CD4-positive, alpha-beta T cell treated with Interleukin-1 beta for 1 hour (primary cell): ENCODE measurements at regions not wholly inside any gene's neighbourhood (a gene's known extent, or its start where the extent isn't known, plus 50 kb on each side); places are given as distances from the start of the nearest gene placed in this dataset.

Experiments
- DNase-seq, 2 donors: peaks; one replicate each; pipeline ENCODE4 v3.0.0-alpha.2; 2020 to 2022

DNA sequence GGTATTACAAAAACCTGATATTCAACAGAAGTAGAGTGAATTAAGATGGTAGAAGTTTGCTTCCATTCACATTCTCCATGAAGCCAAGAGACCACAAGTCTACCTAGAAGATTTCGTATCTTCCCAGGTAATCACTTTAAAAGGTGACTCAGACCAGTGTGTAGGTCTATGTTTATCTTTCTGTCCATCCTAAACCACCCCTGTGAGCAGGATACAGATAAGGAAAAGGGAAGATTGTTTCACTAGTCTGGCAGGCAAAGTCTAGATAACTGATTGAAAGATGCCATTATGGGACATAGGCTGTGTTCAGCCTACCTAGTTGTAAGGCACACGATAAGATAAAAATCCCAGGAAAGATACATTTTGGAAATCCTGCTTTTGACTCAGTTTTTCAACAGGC is 244.3 kb upstream of the NWD2 start:
- no peak for DNase-seq

DNA sequence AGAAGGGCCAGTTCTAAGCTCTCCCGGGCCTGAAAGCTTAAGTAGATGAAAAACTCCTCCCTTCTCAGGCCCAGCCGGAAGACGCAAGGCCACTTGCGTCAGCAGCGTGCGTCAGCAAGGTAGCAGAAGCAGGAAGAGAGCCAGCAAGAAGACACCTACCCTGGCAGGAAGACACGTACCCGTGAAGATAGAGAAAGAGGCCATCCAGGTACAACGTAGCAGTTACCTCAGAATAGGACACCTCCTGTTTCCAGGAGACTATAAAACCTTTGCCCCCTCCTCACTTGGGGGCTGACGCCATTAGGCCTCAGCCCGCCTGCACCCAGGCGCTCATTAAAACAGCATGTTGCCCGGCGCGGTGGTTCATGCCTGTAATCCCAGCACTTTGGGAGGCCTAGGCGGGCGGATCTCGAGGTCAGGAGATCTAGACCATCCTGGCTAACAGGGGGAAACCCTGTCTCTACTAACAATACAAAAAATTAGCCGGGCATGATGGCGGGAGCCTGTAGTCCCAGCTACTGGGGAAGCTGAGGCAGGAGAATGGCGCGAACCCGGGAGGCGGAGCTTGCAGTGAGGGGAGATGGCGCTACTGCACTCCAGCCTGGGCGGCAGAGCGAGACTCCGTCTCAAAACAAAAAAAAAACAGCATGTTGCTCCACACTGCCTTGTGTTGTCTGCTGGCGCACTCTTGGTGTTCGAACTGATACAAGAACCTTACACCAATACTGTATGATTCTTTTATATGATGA is 242.7 kb upstream of the NWD2 start:
- no peak for DNase-seq

DNA sequence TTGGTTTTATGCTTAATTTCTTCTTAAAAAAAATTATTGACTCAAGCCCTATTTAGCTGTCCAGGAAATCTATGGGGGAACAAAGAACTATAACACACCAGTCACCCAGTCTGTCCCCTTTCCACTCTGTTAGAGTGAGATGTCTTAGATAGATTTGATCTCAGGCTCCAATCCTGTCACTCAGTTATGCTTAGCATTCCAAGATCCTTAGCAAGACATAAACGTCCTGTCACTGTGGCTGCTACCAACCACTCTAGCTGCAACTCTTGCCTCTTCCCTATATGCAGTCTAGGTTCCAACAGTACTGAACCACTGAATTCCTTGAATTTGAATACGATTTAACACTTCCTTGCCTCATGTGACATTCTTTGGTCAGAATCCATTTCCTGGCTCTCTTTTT is 241.9 kb upstream of the NWD2 start:
- DNase-seq, result no peak

DNA sequence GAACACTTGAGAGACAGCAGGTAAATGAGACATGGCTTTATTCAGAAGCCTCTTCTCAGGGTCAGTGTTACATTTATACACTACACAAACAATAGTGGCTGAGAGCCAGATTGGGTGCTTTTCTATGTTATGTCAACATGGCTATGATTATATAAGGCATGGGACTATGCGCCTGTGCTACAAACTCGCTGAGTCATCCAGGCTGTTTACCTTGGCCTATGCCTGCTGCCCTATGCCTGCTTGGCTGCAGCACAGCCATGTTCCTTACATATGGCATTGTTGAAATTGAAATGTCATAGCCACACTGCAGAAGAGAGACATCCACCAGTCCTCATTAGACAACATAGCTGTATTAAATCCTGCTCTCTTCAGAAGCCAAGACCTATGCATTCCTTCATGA is 236.3 kb upstream of the NWD2 start:
- DNase-seq, result no peak

DNA sequence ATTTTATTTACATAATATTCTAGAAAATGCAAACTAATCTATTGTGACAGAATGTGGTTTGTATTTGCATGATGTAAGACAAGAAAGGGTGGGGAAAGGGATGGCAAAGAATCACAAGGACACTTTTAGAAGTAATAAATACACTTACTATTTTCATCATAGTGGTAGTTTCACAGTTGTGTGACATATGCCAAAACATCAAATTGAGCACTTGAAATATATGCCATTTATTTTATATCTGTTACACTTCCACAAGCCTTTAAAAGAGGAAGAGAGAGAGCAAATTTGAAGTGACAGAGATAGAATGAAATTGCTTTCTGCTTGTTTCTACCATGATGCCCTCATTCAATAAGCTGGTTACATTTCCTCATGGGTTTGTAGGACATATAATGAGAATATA is 230.0 kb upstream of the NWD2 start:
- no peak for DNase-seq

DNA sequence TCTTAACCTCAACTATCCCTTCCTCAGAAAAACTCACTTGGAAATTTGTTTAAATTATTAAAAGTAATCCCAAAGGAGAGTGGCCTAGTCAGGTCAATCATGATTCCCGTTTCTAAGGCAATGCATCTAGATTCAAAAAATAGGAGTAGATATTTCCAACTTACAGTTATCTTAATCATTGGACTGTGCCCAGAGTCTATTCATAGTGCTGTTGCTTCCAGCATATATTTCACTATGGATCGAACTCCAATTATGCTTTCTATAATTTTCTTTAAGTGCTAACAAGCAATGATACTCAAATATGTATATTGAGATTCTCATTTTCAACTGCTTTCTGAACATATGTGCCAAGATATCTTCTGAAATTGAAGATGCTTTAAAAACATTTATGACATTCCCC is 229.2 kb upstream of the NWD2 start:
- no peak for DNase-seq

DNA sequence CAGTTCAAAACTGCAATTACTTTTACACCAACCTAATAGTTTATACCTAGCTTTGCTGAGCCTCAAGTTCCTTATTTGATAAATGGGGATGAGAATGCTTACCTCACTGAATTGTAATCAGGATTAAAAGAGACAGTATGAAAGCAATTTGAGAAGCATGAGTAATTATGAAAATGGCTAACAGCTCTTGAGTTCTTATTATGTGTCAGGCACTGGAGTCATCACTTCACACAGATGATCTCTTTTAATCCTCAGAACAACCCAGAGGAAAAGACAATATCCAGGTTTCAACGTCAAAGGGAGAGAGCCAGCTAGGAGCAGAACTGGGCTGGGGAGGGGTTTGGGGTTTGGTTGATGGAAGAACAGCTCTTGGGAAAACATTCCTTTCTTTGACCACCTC is 221.0 kb upstream of the NWD2 start:
- DNase-seq, result no peak

DNA sequence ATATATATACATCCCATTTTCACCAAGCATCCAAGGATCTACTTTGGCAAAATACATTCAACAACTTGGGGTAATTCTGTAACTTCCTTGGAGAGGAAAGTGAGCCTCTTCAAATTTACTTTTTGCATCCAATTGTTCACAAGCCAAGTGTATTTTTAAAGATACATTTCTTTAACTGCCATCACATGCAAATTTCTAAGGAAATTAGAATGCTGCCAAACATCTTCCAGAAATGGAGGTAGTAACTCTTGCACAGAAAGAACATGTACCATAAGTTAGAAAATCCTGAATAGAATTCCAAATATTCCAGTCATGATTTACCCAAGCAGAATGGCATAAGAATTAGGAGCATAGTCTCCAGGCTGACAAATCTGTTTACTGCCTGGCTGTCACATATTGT is 220.5 kb upstream of the NWD2 start:
- no peak for DNase-seq

DNA sequence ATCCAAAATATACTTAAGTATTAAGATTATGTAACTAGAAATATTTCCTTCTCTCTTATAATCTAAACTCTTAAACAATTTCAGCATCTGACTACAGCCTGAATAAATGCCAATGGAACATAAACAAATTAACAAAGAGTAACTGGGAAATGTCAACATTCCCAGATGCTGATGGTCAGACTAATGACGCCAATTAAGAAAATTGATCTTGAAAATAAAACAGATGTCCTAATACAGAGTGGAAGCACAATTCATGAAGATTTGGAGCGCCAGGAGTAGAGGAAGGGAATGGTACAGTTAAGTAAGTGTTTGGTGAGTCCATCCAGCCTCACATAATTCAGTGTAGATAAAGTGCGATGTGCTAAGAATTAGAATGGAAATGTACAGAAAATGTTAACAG is 203.7 kb upstream of the NWD2 start:
- DNase-seq, result no peak

DNA sequence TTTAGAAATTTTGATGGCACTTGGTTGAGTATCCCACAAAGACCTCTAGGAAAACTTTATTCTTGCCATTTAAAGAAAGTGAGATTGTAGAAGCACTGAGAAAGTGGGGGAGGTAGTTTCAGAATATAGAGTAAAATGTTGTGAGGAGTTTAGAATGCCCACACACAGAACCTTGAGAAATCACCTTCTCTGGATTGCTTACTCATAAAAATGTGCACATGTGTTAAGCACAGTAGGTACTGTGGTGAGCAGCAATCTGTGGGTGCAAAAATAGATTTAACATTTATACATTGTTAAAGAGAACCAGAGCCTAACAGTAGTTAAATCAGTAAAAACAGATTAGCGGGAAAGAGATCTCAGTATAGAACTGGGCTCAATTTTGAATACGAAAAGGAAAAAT is 201.2 kb upstream of the NWD2 start:
- DNase-seq, result no peak

DNA sequence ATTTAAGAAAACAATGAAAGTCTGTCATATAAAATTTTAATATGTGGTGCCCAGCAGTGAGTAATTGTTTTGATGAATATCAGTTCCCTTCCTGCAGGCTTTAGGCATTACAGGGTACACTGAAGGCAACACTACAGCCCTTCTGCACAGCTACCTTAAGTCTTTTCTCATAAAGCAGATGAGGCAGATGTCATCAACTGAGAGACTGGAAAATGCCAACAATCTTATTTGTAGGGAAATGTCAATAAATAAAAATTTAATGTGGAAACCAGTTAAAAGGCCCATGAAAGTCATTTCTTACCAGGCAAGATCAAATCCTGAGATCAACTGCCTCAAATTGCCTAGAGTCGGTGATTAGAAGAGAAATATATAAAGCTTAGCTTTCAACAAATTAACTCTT is 193.4 kb upstream of the NWD2 start:
- no peak for DNase-seq

DNA sequence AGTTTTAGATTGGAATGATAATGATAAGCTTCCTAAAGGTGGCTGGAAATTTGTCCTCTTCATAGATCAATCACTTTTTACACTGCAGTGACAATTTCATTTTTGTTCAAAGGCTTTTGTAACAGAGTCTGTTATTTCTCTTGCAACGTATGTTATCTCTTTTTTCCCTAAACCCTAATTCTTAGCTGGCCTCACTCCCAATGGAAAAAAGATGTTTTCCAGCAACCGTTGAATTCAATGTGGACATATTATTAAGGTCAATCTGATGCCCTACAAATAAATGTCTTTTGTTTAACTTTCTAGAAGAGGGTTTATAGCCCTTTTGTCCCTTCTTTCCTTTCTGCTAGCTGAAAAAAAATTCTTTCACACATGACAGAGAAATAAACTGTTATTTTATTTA is 192.7 kb upstream of the NWD2 start:
- DNase-seq, result no peak

DNA sequence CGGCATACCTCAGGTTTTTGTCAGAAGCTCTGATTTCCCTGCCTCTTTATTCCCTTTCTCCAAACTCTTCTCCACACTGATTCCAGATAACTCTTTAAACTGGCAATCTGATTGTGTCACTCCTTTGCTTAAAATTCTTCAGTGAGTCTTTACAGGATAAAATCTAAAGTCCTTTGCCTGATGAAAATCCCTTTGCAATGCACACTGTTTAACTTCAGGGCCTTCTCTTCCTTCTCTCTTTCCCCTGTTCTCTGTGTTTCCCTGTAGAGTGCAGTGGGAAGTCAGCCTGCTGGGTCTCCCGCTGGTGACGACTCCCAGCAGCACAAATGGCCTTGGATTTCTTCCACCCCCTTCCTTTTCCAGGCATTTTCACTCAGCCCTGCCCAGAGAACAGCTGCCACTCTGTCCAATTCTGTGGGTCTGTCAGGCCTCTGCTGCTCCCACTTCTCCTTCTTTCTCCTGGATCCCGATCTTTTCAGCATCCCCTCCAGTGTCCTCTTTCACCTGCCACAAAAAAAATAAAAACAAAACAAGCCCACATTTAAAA is 189.9 kb upstream of the NWD2 start:
- DNase-seq, result no peak

DNA sequence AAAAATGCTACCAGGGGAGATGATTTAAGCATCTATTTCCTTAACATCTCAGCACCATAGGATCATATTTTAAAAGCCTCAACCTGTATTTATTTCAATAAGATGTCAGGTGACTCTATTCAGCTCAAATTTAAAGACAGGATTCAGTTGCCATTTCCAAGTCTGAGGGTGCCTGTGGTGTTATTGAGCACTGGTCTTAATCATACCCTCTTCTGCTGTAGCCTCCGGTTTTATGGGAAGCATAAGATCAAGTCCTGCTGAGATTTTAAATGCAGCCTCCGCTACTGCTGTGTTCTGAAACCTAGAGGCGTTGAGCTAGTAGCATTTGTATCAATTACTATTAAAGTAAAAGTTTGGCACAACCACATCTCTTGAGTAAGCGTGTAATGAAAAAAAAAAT is 185.7 kb upstream of the NWD2 start:
- DNase-seq, result no peak

DNA sequence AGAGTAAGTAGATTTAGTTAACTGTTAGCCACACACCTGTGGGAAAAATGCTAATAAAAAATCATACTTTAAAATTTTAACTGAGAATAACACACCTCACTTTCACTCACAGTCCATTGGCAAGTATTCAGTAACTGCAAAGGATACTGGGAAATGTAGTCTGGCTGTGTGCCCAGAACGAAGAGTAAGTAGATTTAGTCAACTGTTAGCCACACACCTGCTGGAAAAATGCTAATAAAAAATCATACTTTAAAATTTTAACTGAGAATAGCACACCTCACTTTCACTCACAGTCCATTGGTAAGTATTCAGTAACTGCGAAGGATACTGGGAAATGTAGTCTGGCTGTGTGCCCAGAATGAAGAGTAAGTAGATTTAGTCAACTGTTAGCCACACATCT is 178.4 kb upstream of the NWD2 start:
- DNase-seq, result no peak

DNA sequence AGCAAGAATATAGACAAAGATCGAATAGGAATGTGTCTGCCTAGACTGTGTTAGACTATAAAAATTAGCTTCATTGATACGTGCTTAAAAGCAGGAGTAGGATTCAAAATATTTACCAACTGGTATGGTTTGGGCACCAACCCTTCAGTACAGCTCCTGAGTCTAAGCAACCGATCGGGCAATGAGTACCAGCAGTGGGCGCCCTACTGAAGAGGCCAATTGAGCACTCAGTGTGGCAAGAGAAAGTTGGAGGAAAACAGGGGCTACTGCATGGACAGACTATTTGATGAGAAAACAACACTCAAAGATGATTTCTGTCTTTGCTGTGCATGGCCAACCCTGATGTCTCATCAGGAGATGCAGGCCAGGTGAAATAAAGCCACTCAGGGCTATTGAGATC is 176.0 kb upstream of the NWD2 start:
- DNase-seq, result no peak

DNA sequence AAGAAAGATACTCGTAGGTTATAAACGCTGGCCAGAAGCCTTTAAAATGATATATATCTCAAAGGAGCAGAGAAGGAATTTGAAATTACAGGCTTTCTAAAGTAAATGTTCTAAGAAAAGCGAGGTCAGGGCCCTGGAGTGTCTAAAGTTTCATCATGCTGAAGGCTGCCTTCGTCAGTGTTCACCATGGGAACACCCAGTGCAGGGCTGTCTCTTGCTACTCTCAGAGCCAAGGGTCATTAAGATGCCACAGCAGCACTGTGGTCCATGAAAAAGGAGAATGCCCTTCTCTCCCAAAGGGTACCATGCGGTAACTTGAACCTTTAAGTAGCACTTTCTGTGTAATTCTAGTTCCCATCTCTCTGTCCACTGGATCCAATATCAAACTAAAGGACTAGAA is 174.5 kb upstream of the NWD2 start:
- no peak for DNase-seq

DNA sequence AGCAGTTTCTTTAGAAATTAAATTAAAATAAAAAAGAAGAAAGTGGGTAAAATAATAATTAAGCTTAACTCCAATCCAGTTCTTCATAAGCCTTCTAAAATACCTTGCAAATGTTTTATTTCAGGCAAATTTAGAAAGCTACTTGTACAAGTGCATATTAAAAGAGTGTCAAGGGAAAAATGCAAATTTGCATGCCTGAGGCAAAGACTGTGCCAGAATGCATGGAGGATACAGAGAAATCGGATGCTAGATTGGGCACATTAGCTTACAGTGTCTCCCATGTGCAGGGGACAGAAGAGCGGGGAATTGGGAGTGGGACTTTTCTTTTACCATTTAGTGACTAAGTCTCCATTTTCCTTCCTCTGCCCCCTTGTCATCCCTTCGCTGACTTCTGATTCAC is 173.0 kb upstream of the NWD2 start:
- no peak for DNase-seq

DNA sequence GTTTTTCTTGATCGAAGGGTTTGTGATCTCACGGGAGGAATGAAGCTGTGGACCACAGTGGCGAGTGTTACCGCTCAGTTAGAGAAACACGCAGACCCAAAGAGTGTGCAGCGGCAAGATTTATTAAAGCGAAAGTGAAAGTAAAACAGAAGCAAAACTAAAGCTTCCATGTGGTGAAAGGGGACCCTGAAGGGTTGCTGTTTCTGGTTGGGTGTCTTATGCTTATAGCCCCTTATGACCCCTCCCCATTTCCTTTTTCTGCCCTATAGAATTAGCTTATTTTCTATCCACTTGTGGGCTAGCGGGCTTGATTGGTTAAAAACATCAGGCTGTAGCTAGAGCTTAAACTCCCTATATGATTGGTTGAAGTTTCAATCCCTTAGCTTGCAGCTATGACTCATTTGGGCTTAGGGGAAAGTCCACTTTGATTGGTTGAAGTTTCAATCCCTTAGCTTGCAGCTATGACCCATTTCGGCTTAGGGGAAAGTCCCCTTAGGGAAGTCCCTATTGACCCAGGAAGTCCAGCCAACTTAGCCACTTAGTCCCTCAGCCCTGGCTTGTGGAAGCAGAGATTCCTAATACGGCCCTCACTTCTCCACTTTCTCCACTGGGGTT is 171.2 kb upstream of the NWD2 start:
- DNase-seq, result no peak

DNA sequence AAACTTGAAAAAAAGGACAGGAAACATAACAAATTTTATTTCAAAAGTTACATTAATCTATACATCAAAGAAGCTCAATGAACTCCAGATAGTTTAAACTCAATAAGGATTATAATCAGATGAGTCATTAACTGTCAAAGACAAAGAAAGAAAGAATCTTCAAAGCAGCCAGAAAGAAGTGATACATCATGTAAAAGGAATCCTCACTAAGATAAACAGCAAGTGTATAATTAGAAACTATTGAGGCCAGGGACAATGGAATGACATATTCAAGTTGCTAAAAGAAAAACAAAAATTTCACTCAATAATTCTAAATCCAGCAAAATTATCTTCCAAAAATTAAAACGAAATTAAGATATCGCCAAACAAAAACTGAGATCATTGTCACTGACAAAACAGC is 161.6 kb upstream of the NWD2 start:
- no peak for DNase-seq

DNA sequence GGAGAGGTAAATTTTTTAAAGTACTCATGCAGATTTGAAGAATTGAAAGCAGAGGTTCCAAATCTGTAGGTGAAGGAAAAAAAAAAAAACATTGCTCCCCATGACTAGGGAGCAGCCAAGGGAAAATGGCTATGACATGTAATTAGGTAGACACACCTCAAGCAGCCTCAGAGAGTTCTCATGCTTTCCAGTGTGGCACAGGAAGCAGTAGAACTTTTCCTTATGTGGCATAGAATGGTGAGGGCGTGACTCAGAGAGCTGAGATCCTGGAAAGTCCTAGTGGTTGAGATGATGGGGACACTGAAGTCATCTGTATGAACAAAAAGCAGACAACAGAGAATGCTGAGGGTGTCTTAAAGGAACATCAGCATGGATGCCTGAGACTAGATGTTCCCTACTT is 148.6 kb upstream of the NWD2 start:
- DNase-seq, result no peak

DNA sequence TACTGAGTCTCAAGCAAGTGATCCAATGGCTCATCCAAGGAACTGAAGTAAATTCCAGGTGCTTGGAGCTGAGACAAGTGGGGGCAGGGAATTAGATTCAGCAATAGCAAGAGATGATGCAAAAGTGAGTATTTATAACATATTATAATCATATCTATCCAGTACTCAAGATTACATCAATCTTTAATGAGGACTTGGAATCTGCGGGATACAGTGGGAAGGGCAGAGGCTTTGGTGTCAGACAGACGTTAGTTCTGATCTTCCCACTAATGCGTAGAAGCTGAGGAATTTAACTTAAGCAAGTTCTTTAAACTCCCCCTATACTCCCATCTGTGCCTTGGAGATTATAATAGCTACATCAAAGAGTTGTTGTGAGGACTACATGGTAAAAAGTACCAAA is 143.4 kb upstream of the NWD2 start:
- no peak for DNase-seq

DNA sequence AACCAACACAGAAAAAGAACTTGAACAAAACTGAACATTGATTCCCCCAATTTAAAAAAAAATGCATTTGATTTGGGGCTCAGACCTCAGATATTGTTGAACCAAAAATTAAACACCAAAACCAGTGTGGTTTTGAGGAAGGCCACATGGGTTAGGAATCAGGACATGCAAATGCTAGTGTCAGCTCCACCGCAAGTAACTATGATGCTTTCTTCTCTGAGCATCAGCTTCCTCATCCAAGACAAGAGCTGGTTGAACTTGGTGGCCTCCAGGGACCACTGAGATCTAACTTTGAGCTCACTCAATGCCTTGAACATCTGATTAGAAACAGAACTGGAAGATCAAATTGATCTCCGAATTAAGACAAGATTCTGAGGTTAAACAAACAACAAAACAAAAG is 142.9 kb upstream of the NWD2 start:
- no peak for DNase-seq

DNA sequence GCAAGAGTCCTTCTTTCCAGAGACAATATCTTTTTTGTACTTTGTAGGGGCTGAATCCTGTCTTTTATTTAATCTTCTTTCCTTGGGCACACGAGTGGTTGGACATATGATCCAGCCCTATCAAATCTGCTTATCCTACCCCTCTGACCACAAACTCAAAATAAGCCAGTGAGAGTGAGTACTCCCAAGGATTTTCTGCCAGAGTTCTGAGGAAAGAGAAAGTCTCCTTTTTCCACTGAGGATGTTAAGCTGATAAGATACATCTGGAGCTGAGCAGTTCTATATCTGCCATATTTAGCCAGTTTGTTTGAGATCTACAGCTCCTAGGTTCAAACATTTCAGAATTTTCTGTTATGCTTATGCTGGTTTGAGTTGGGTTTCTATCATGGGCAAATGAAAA is 134.8 kb upstream of the NWD2 start:
- DNase-seq, result no peak

DNA sequence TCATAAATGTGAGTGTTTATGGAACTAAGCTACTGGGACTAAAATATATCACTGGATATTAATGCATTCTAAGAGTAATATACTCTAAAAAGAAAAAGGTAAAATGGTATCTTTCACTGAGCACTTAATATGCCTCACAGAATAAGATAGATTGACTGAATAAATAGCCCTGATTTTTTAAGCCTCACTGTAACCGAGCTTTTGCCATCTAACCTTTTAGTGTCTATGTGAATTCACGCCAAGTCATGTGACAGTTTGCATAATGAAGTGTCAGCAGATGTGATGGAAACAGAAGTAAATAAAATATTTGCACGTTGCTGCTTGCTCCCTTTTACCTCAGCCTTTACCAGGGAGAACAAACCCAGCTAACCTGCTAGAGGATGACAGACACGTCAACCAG is 119.7 kb upstream of the NWD2 start:
- DNase-seq, result no peak
